K562 (cell line): ENCODE measurements at regions not wholly inside any gene's neighbourhood (a gene's known extent, or its start where the extent isn't known, plus 50 kb on each side); places are given as distances from the start of the nearest gene placed in this dataset.
A peak's percentile ranks its signal among the peaks of the same experiment; 100 is the strongest.

Source experiments
- ATAC-seq: fragments of 200-7000 bp; cut with Tn5 transposase; 3 replicates; pipeline ENCODE4 v1.9.1; 2020; ENCODE audit warnings: moderate library complexity
- BruUV-seq: library from RNA; stranded (reverse); fragments of 400-500 nt; replicated peaks from 2 replicates; lab custom pipeline; 2021; lab: Mats Ljungman, UMichigan
- CTCF ChIA-PET: fragments of 300-600 bp; formaldehyde crosslinking; extraction: SDS; loops from one replicate; lab custom pipeline; 2021; ENCODE audit warnings: low intra/inter-chr PET ratio; lab: Yijun Ruan, JAX
- POLR2A ChIA-PET: fragments of 300-600, 350-650 bp; sonication (Branson Sonifier 250); formaldehyde crosslinking; extraction: SDS; loops from one replicate; lab custom pipeline; 2021; ENCODE audit warnings: antibody characterized with exemption, inconsistent platforms; lab: Yijun Ruan, JAX
- DNase-seq, 4 experiments: peaks; one replicate each; pipeline versions ENCODE4 v3.0.0 to v3.0.0-alpha.2; 2011 to 2018; ENCODE audit warnings: low spot score in 3 of 4, mixed read lengths in 3 of 4; ENCODE audit errors: extremely low read depth in 1 of 4
- FAIRE-seq: peaks from 2 replicates; lab custom pipeline; 2011; peaks lifted over from hg19 to GRCh38; lab: Jason Lieb, UNC
- H2AFZ ChIP-seq: 2 replicates; pipeline ENCODE4 v1.6.0; 2011; ENCODE audit warnings: low read depth, low read length, control low read depth, inconsistent platforms
- H3K27ac ChIP-seq: fragments of 200-600 bp; 3 replicates; pipeline ENCODE4 v1.8.0; 2011; ENCODE audit warnings: low read depth, mild to moderate bottlenecking, control low read depth, inconsistent platforms, low read length, moderate library complexity, mixed read lengths; ENCODE audit errors: extremely low read depth
- H3K27me3 ChIP-seq, 2 experiments: fragments of 300-600 bp in 1 of 2; 2 replicates in 1 of 2; 3 replicates in 1 of 2; pipeline versions ENCODE4 v1.6.0 to v1.8.0; 2011; ENCODE audit warnings: inconsistent platforms in 2 of 2, low read length in 2 of 2, mild to moderate bottlenecking in 1 of 2, mixed read lengths in 1 of 2, moderate library complexity in 1 of 2; ENCODE audit not compliant: control insufficient read depth in 2 of 2, insufficient read depth in 2 of 2
- H3K36me3 ChIP-seq: fragments of 300-600 bp; 3 replicates; pipeline ENCODE4 v1.8.0; 2011; ENCODE audit warnings: mild to moderate bottlenecking, low read length, inconsistent platforms; ENCODE audit not compliant: control insufficient read depth, insufficient read depth
- H3K4me1 ChIP-seq, 2 experiments: fragments of 200-600 bp in 1 of 2; replicated peaks in 1 of 2; 2 replicates in 1 of 2; 3 replicates in 1 of 2; pipeline versions ENCODE4 v1.5.1 to v1.8.0; 2011; ENCODE audit warnings: inconsistent platforms in 2 of 2, low read length in 2 of 2, mild to moderate bottlenecking in 1 of 2, mixed read lengths in 1 of 2, moderate library complexity in 1 of 2; ENCODE audit not compliant: control insufficient read depth in 2 of 2, insufficient read depth in 2 of 2
- H3K4me2 ChIP-seq: 2 replicates; pipeline ENCODE4 v1.6.1; 2011; ENCODE audit warnings: low read length, control low read depth, inconsistent platforms, mixed read lengths; ENCODE audit not compliant: insufficient read depth
- H3K4me3 ChIP-seq: fragments of 200-600 bp; sonication (generic), shearing (Covaris generic); 2 replicates; pipeline ENCODE4 v1.5.1; 2016; ENCODE audit warnings: control low read depth, inconsistent platforms
- H3K79me2 ChIP-seq: fragments of 200-600 bp; 3 replicates; pipeline ENCODE4 v1.8.0; 2011; ENCODE audit warnings: low read length, inconsistent platforms; ENCODE audit not compliant: control insufficient read depth, insufficient read depth
- H3K9ac ChIP-seq, 2 experiments: 2 replicates each; pipeline versions ENCODE4 v1.6.0 to v1.6.1; 2011; ENCODE audit warnings: low read depth in 2 of 2, low read length in 2 of 2, control low read depth in 1 of 2, inconsistent platforms in 1 of 2, mild to moderate bottlenecking in 1 of 2, mixed read lengths in 1 of 2; ENCODE audit not compliant: insufficient read depth in 1 of 2
- H3K9me1 ChIP-seq: one replicate; pipeline ENCODE4 v1.6.0; 2011; ENCODE audit warnings: inconsistent platforms, mild to moderate bottlenecking, low read length, moderate library complexity; ENCODE audit not compliant: control insufficient read depth, insufficient read depth
- H3K9me3 ChIP-seq: replicated peaks from 2 replicates; pipeline ENCODE4 v1.5.1; 2011; ENCODE audit warnings: low read depth, low read length, inconsistent platforms; ENCODE audit not compliant: control insufficient read depth, insufficient read depth
- H4K20me1 ChIP-seq: replicated peaks from 2 replicates; pipeline ENCODE4 v1.6.1; 2011; ENCODE audit warnings: low read length, inconsistent platforms, mixed read lengths; ENCODE audit not compliant: control insufficient read depth, insufficient read depth
- CREB3 ChIP-seq: fragments of 450-650 bp; conservative IDR thresholded peaks from 2 replicates; pipeline ENCODE4 v1.6.1; 2016; ENCODE audit warnings: missing genetic modification characterization, low read depth, mild to moderate bottlenecking, missing compliant biosample characterization, moderate library complexity
- E2F6 ChIP-seq, 2 experiments: IDR thresholded peaks; 2 replicates each; pipeline ENCODE4 v1.6.1; 2011; ENCODE audit warnings: borderline replicate concordance in 1 of 2, control low read depth in 1 of 2, low read depth in 1 of 2, low read length in 1 of 2, mild to moderate bottlenecking in 1 of 2, mixed read lengths in 1 of 2, moderate library complexity in 1 of 2; ENCODE audit not compliant: insufficient read depth in 1 of 2, insufficient read length in 1 of 2, poor library complexity in 1 of 2, severe bottlenecking in 1 of 2; ENCODE audit errors: extremely low read depth in 1 of 2
- FOXJ2 ChIP-seq: fragments of 200-800 bp; sonication (Bioruptor generic); IDR thresholded peaks from 2 replicates; pipeline ENCODE4 v1.6.1; 2016; ENCODE audit warnings: missing genetic modification characterization, missing compliant biosample characterization
- GABPB2 ChIP-seq: fragments of 250-450 bp; sonication (Bioruptor Pico); conservative IDR thresholded peaks from 2 replicates; pipeline ENCODE4 v1.5.1; 2021; ENCODE audit warnings: mild to moderate bottlenecking
- MLX ChIP-seq, 2 experiments: fragments of 450-650 bp in 1 of 2; sonication (generic) in 1 of 2; formaldehyde crosslinking; conservative IDR thresholded peaks; 2 replicates each; pipeline versions ENCODE4 v1.4.0 to v1.8.1; 2020 to 2022; ENCODE audit warnings: mild to moderate bottlenecking in 1 of 2, missing genetic modification reagents in 1 of 2
- PPARD ChIP-seq: fragments of 250-450 bp; sonication (Bioruptor Pico); IDR thresholded peaks from 2 replicates; pipeline ENCODE4 v1.8.0; 2022; ENCODE audit warnings: inconsistent platforms, mild to moderate bottlenecking, moderate library complexity
- RAD21 ChIP-seq, 2 experiments: fragments of 250-450 bp in 1 of 2; fragments of 450-650 bp in 1 of 2; sonication (Bioruptor Pico) in 1 of 2; formaldehyde crosslinking in 1 of 2; IDR thresholded peaks in 1 of 2; conservative IDR thresholded peaks in 1 of 2; 2 replicates each; pipeline versions ENCODE4 v1.4.0 to v1.8.0; 2020 to 2022; ENCODE audit warnings: mild to moderate bottlenecking in 2 of 2, moderate library complexity in 1 of 2
- RFX1 ChIP-seq: fragments of 450-650 bp; IDR thresholded peaks from 2 replicates; pipeline ENCODE4 v1.6.1; 2016; ENCODE audit warnings: mild to moderate bottlenecking, moderate library complexity
- SIN3B ChIP-seq: fragments of 450-650 bp; IDR thresholded peaks from 2 replicates; pipeline ENCODE4 v1.6.1; 2017; ENCODE audit warnings: low read depth, mild to moderate bottlenecking, moderate library complexity
- SMARCC2 ChIP-seq: fragments of 450-650 bp; IDR thresholded peaks from 2 replicates; pipeline ENCODE4 v1.6.1; 2017; ENCODE audit warnings: antibody characterized with exemption, moderate library complexity, mild to moderate bottlenecking, low read depth
- TARDBP ChIP-seq: fragments of 450-650 bp; IDR thresholded peaks from 2 replicates; pipeline ENCODE4 v1.6.1; 2016
- ZBTB1 ChIP-seq: sonication (generic); formaldehyde crosslinking; IDR thresholded peaks from 2 replicates; pipeline ENCODE4 v1.8.1; 2023; ENCODE audit warnings: missing genetic modification reagents, low read depth, mild to moderate bottlenecking, borderline replicate concordance
- ZFP91 ChIP-seq: sonication (generic); formaldehyde crosslinking; IDR thresholded peaks from 2 replicates; pipeline ENCODE4 v1.8.0; 2022; ENCODE audit warnings: mild to moderate bottlenecking, missing genetic modification reagents
- WGBS: fragments of 100-300 bp; shearing (Covaris generic); methylation state at CpG from one replicate; pipeline ENCODE4 v1.1.6; 2016; ENCODE audit warnings: low coverage, mixed read lengths; ENCODE audit not compliant: insufficient coverage; ENCODE audit errors: missing lambda C conversion rate; 5-methylcytosine and 5-hydroxymethylcytosine counted together
- in situ Hi-C: fragments of 300-500 bp; cut with MboI; formaldehyde crosslinking; loops from 4 replicates; pipeline ENCODE4 v1.15.0; 2018; ENCODE audit warnings: inconsistent platforms, mixed read lengths
- intact Hi-C: fragments of 100-400 bp; cut with micrococcal nuclease; formaldehyde crosslinking; loops from 2 replicates; pipeline ENCODE4 v1.14.2; 2022

GRCh38 chr12:78584695-78585094 is 279.9 kb upstream of the SYT1 start:
- POLR2A ChIA-PET = no interaction called here

GRCh38 chr12:78585132-78585531 is 279.4 kb upstream of the SYT1 start:
- Histone ChIP-seq H3K9me3 (no peaks in the 10 kb centered on the region; the same call in 1 of the 2 replicates), H3K36me3 (no peaks in the 10 kb centered on the region), H3K27ac (no peak overlapping the region), H3K9me1 (no peaks in the 10 kb centered on the region), H2AFZ (no peak overlapping the region), H3K27me3 (no peaks in the 10 kb centered on the region), H3K4me1 (no peaks in the 10 kb centered on the region), H3K9ac (no peak overlapping the region), H3K4me3 (no peak overlapping the region), H4K20me1 (no peaks in the 10 kb centered on the region), H3K79me2 (no peaks in the 10 kb centered on the region), H3K4me2 (no peak overlapping the region)
- POLR2A ChIA-PET = no interaction called here
- WGBS = 8% methylated on average over 2 of the region's 2 CpGs
- in situ Hi-C loops = no loop called here
- DNase-seq (no peak), ATAC-seq (no peak), FAIRE-seq (no peak)
- intact Hi-C loops = no loop called here
- no TSS peak for BruUV-seq
- CTCF ChIA-PET = interaction anchor here (0.7 kb wide), 1 partner anchor 769 kb away, joined by 3 read pairs; no protein-coding TSS in a partner anchor
- TF ChIP-seq ZFP91 (CRISPR knock-in tag) (no peak), MLX (CRISPR knock-in tag; conservative IDR thresholded peaks at IDR 0.05) (no peak), CREB3 (tag) (no peak), PPARD (CRISPR knock-in tag) (no peak), SMARCC2 (no peak), TARDBP (no peak), SIN3B (no peak), FOXJ2 (tag) (no peak)

More at GRCh38 chr12:78584695-78585094, 279.9 kb upstream of the SYT1 start:
- CTCF ChIA-PET = interaction anchor here (0.7 kb wide), 1 partner anchor 770 kb away, joined by 3 read pairs; no protein-coding TSS in a partner anchor
- Histone ChIP-seq H3K36me3 (no peaks in the 10 kb centered on the region), H3K9me3 (no peaks in the 10 kb centered on the region; the same call in 1 of the 2 replicates), H3K4me1 (no peaks in the 10 kb centered on the region), H3K27me3 (no peaks in the 10 kb centered on the region), H3K4me2 (no peak overlapping the region), H3K9me1 (no peaks in the 10 kb centered on the region), H2AFZ (no peak overlapping the region), H4K20me1 (no peaks in the 10 kb centered on the region), H3K79me2 (no peaks in the 10 kb centered on the region), H3K4me3 (no peak overlapping the region), H3K9ac (no peak overlapping the region), H3K27ac (no peak overlapping the region)
- BruUV-seq = no TSS peak
- in situ Hi-C loops (no loop called here), intact Hi-C loops (no loop called here)
- DNase-seq (peak in 1 of 4 experiments; percentile 6), FAIRE-seq (peak; percentile 37), ATAC-seq (no peak)
- no peak for TF ChIP-seq GABPB2
- no peak for TF ChIP-seq ZBTB1 (CRISPR knock-in tag)
- TF ChIP-seq RFX1 = no peak
- TF ChIP-seq RAD21 (CRISPR knock-in tag; conservative IDR thresholded peaks at IDR 0.05 in 1 of 2, IDR thresholded peaks at IDR 0.05 in 1 of 2) = 0 out of 4 replicates have a peak, but pooled peaks of 1 of the 2 experiments have one; percentile 10
- TF ChIP-seq E2F6 (IDR thresholded peaks at IDR 0.05; ENCODE audit: borderline replicate concordance in 1 of 2, extremely low read depth in 1 of 2, insufficient read depth in 1 of 2, insufficient read length in 1 of 2, low read depth in 1 of 2, low read length in 1 of 2, poor library complexity in 1 of 2, severe bottlenecking in 1 of 2) = no peak
- WGBS = 6% methylated on average over 1 of the region's 1 CpG
